ENCODE measurements at regions not wholly inside any gene's neighbourhood (a gene's known extent, or its start where the extent isn't known, plus 50 kb on each side); places are given as distances from the start of the nearest gene placed in this dataset.
"Not testable (repeated sequence)": the region's sequence is repeated elsewhere in the genome, so short reads cannot be mapped to it uniquely, and the experiment has no call there.

DNA sequence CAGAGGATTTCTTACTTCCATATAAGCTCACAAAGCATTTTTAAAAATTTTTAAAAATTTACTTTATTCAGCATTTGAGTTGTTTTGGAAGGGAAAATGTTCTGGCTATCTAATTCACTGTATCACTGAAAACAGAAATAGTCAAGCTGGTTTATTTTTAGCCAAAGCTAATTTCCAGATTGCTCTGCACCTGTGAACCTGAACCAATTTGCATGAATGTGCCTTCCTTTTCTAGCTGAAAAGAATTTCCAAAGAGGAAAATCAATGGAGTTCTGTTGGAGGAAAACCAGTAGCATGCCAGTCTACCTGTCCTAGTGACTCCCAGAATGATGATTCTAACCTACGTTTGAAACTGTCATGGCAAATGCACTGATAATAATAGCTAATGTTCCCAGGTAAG lies 134.2 kb upstream of the LIPC start:
- no peak for DNase-seq (ENCODE audit: low spot score)

DNA sequence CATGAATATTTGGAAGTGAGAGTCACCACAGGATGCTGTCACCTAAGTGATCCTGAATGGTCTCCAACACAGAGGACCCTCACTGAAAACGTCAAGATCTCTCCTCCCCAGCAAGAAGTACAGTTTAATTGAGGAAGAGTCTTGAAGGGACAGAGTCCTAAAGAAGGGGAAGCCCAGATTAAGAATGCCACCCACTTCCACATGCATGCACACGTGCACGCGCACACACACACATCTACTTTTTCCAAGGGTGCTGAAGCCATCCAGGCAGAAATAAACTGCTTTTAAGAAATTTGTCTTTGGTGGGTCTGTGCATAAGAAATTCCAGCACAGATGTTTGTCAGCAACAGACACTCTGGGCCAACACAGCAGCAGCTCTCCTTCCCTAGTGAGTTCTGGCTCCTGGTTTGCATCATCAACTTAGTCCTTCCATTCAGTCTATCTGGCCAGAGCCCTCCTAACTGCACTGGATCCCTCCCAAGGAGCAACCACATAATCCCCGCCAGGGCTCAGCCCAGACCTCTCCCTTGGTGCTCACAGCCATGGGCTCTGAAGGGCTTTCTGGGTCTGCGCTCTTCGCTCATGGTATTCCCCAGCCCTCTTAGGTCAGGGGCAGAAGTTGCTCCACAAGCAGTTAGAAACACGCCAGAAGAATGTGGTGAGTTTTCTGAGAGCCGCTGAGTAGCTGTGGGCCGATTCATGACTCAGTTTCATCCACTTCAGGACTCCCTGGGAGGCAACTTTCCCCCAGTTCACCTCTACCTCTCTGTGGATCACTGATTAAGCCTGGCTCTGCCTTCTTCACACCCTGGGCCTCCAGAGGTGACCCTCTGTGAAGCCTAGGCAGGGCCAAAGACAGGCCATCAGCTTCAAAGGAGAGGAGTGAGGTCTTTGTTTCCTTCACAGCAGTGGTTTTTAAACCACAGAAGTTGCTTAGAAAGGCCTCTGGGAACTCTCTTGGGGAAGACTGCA lies 132.6 kb upstream of the LIPC start:
- peak; percentile 76 for DNase-seq (ENCODE audit: low spot score)

DNA sequence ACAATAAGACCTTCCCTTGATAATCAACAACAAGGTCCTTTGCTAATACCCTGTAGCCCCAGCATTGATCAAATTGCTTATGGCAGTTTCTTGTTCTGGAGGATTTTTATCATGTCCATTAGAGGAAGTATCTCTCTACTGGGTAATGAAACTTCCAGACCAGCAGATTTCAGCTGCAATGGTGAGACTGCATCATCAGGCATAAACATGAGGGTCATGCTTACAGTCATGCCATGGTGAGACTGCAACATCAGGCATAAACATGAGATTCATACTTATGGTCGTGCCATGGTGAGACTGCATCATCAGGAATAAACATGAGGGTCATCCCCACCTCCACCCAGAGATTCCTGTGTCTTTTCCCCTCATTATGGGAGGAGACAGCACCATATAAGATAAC lies 129.0 kb upstream of the LIPC start:
- no peak for DNase-seq (ENCODE audit: low spot score)

DNA sequence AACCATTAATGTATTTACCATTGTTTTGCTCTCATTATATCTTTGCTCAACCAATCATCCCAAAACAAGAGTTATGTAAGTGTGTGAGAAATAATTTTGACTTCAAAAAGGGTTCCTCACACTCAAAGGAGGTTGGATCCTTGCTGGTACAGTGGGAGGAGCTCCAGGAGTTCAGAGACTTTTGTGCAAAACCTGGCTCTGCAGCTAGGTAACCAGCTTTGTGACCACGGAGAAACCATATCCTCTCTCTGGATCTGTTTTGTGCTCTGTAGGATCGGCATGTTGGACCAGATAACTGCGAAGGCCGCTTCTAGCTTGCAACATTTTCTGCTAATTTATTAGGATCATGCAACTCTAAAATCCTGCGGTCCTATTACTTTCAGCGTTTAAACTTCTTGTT lies 128.6 kb upstream of the LIPC start:
- DNase-seq (ENCODE audit: low spot score), result no peak

DNA sequence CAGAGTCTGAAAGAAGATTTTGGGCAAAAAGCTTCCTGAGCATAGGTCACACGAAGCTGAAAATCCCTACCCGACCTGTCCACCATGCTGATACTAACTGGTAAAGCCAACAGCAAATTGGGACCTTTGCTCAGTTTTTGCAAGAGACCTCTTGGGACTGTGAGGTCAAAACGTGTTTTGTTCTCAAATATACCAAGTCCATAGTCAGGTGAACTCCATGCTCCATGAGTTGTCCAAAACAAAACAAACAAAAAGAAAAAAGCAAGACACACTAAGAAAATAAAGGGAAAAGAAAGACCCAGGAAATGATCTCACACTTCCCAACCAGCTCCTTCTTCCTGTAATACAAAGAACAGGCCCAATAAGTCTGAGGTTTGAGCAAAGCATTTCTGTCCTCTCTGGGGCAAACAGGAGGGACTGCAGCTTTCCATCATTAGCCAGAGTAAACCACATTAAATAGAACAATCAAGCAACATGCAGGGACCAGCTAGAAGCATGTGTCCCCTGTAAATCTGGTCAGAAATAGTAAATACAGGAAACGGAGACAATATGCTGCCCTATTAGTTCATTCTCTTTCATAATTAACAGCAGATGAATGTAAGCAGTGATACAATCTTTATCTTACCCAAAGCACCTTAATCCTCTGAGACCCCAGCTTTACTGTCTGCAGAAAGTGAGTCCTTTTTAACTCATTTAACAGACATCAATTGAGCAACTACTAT lies 125.0 kb upstream of the LIPC start:
- no peak for DNase-seq (ENCODE audit: low spot score)

DNA sequence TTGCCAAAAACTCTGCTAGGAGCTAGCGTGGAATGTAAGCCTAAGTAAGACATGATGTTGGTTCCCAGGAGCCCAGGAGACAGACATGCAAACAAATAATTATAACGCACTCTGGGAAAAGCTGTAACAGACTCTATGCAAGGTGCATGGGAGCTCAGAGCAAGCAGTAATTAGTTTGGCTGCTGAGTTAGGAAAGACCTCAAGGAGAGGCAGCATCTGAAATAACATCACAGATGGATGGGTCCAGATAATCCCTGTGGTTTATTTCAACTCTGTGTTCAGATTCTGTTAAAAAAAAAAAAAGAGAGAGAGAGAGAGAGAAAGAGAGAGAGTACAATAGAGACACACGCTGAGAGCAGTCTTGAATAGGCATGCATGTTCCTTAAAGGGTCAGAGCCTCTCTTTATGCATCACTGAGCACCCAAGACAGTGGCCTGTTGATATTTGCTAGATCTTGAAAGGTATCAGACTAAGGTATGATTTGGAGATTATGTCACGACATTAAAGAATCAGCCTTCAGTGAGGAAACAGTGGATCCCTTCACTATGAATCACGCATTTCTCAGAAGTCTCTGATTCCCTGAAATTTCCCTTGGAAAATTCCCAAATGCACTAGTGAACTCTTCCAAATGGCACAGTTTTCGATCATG lies 124.4 kb upstream of the LIPC start:
- peak; percentile 64 for DNase-seq (ENCODE audit: low spot score)

DNA sequence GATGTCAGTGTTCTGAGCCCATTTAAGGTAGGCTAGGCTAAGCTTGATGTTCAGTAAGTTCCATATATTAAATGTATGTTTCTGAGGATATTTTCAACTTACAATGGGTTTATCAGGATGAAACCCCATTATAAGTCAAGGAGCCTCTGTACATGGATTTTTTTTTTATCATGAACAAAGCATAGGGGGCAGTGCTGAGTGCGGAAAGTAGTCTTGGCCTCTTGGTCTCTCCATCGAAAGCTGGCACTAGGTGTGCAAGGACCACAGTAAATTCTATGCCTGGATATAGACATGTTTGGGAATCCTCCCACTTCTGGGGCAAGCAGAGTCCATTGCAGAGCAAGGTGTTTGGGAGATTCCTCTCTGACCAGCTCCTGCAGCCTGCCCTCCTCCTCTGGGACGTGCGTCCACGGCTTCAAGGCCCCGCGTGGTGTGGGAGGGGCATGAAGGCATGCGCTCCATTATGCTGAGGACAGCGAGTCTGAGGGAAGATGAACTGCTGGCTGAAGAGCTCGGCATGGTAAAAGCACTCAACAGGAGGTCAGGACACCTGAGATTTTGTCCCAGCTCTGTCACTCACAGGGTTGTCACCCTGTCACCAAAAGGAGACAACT lies 122.9 kb upstream of the LIPC start:
- no peak for DNase-seq (ENCODE audit: low spot score)

DNA sequence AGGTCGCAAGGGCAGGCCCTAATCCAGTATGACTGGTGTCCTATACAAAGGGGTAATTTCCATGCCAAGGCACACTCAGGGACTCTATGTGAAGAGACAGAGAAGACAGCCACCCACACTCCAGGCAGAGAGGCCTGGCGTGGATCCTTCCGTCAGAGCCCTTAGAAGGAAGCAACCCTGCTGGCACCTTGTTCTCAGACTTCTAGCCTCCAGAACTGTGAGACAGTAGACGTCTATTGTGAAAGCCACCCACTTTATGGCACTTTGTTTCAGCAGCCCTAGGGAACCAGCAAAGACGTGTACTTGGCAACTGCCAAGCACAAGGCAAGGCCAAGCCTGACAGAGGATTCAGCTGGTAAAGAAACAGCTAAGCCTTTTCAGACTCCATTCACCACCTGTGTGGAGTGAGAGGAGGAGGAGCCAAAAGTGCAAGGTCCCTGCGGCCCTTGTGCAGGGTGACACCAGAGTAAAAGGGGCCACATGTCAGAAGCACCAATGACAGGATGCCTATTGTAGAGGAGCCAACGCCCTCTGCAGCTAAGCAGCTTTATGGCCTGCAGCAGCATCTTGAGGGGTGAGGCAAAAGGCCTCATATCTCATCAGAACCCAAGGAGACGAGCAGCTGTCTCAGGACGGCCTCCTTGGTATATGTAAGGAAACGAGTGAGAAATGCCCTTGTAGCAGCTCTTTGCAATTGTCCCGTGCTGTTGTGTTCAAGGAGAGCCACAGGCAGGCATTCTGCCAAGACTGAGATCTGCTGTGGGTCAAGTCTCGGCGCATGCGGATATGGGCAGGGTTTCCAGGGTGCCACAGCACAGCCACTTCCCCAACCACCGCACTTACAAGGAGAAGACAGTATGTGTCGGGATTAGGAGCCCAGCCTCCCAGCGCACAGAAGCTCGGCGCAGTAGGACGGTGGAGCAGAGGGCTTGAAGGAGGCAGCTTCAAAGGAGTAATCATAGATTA lies 121.5 kb upstream of the LIPC start:
- no peak for DNase-seq (ENCODE audit: low spot score)

DNA sequence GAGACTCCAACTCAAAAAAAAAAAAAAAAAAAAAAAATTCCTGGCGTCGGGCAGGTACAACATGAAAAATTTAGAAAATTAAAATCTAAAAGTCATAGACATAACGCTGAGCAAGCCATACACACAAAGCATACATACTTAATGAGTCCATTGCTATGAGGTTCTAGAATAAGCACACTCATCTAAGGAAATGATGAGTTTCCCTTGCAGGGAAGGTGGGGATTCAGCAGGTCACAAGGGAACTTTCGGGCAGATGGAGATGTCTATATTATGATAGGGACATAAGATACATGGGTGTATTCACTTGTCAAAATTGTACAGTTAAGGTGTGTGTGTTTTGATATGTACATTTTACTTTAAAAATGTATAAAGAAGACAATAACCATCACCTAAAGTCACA lies 120.2 kb upstream of the LIPC start:
- no peak for DNase-seq (ENCODE audit: low spot score)

DNA sequence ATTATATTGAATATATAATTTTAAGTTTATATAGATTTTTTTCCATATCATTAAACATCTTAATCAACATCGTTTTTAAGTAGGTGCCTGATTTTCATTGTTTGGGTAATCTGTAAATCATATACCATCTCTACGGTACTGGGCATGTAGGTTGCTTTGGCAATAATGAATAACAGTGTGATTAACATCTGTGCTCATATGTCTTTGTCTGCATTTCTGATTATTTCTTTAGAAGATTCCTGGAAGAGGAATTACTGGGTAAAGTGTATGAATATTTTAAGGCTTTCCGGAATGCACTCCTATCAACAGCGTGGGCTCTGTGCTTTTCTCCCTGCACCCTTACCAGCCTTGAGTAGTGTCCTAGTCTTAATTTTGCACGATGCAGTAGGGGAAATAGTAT lies 119.8 kb upstream of the LIPC start:
- no peak for DNase-seq (ENCODE audit: low spot score)

DNA sequence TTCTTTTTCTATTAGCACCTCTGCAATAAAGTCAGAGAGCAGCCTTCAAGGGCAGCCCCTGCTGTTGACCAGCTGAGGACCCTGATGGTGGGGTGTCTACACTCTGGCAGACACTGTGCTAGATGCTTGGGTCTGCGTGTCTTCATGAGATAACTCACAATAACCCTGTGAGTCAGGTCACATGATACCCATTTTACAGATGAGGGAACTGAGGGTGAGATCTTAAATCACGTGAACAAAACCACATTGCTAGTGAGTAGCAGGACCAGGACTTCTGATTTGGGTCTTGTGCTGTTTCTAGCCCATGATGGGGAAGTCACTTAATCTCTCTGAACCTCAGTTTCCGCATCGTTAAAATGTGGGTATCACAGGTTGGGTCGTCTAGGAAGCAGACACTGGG lies 118.5 kb upstream of the LIPC start:
- DNase-seq (ENCODE audit: low spot score), result no peak

DNA sequence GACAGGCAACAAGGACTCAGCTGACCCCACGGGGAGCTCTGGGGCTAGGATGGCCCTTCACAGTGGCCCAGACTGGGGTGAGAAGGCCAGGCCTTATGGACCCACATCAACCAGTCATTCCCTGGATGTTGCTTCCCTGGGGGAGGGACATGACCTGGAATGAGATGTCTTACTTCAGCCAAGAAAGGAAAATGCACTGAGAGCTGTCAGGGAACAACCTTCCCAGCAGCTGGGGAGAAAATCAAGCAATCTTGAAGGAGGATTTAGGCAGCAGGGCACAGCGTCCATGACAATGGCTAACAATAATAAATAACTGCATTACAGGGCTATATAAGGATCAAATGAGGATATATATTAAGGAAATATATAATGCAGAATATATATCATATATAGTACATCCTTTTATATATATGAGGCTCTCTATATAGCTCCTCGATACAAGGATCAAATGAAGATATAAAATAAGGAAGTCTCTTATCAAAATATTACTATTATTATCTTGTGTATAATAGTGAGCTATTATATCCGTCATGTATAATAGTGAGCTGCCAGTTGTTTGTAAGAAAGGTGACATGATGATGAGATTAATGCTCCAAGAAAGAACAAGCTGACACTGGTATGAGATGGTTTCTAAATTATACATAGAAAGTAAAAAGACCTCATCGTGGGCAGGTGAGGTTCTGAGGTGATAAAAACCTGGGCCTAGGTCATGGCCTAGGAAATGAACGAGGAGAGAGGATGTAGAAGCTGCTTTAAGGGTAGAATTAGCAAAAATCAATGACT lies 117.8 kb upstream of the LIPC start:
- no peak for DNase-seq (ENCODE audit: low spot score)

DNA sequence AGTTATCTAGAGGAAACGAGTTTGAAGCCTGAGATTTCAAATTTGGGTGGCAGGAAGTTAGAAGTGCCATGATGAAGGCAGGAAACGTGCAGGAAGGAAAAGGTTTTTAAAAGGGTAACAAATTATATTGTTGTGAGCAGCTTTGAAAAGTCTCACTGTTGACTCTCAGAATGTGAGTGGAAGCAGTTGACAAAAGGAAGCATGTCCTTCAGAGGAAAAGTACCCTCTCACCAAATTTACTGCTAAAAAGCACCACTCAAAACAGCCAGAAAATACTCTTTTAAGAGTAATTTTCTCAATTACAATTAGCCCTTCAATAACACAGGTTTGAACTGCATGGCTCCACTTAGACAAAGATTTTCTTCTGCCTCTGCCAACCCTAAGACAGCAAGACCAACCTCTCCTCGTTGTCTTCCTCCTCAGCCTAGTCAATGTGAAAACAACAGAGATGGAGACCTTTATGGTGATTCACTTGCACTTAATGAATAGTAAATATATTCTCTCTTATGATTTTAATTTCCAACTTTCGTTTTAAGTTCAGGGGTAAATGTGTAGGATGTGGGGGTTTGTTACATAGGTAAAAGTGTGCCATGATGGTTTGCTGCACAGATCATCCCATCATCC lies 117.1 kb upstream of the LIPC start:
- DNase-seq (ENCODE audit: low spot score), result no peak

DNA sequence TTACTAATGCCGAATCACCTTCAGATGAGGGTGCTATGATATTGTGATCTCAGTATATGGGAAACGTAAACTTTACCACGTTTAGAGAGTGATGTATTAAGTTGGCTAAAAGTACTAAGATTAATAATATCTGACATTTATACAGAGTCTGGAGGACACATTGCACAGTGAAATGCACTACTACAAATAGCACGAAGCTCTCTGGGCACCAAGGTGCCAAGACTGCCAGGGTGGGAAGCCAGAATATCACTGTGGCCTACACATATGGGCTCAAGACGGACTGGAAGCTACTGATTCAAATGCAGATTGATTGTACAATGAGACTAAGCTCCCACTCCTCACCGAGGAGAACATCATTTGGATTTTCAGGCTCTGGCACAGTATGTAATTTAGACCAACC lies 113.3 kb upstream of the LIPC start:
- no peak for DNase-seq (ENCODE audit: low spot score)

DNA sequence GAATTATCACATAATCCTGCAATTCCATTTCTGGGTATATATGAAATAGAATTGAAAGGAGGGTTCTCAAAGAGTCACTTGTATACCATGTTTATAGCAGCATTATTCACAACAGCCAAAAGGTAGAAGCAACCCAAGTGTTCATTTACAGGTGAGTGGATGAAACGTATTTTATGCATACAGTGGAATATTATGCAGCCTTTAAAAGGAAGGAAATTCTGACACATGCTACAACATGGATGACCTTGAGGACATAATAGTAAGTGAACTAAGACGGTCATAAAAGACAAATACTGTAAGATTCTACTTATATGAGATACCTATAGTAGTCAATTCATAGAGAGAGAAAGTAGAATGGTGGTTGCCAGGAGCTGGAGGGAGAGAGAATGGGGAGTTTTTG lies 110.8 kb upstream of the LIPC start:
- no peak for DNase-seq (ENCODE audit: low spot score)

DNA sequence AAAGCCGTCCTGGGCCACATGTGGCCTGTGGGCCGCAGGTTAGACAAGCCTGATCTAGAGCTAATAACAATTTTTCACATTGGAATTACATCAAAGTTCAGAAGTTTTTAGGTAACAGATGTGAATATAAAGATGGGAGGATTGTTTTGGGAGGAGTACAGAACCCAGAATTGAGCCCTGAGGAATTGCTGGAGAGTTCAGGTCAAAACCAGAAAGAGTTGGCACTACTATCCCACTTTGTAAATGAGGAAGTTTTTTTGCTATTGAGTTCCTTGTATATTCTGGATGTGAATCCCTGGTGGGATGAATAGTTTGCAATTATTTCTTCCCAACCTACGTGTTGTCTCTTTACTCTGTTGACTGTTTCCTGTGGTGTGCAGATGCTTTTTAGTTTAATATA lies 109.5 kb upstream of the LIPC start:
- no peak for DNase-seq (ENCODE audit: low spot score)

DNA sequence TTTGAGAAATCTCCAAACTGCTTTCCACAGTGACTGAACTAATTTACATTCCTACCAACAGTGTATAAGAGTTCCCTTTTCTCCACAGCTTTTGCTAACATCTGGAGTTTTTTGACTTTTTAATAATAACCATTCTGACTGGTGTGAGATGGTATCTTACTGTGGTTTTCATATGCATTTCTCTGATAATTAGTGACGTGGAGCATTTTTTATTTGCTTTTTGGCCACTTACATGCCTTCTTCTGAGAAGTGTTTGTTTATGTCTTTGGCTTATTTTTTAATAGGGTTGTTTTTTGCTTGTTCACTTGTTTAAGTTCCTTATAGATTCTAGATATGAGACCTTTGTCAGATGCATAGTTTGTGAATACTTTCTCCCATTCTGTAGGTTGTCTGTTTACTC lies 108.5 kb upstream of the LIPC start:
- DNase-seq (ENCODE audit: low spot score), result not testable (repeated sequence)

DNA sequence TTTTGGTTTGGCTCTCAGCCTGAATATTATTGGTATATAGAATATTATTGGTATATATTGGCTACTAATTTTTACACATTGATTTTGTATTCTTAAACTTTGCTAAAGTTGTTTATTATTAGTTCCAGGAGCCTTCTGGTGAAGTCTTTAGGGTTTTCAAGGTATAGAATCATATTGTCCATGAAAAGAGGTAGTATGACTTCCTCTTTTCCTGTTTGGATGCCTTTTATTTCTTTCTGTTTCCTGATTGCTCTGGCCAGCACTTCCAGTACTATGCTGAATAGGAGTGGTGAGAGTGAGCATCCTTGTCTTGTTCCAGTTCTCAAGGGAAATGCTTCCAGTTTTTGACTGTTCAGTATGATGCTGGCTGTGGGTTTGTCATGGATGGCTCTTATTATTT lies 107.3 kb upstream of the LIPC start:
- DNase-seq (ENCODE audit: low spot score), result no peak

DNA sequence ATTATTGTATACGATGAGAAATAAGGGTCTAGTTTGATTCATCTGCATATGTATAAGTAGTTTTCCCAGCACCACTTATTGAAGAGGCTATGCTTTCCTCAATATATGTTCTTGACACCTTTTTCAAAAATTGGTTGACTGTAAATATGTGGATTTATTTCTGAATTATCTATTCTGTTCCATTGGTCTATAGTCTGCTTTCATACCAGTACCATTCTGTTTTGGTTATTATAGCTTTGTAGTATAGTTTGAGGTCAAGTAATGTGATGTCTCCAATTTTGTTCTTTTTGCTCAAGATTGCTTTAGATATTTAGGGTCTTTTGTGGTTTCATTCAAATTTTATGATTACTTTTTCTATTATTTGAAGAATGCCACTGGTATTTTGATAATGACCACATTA lies 103.8 kb upstream of the LIPC start:
- DNase-seq (ENCODE audit: low spot score), result no peak

DNA sequence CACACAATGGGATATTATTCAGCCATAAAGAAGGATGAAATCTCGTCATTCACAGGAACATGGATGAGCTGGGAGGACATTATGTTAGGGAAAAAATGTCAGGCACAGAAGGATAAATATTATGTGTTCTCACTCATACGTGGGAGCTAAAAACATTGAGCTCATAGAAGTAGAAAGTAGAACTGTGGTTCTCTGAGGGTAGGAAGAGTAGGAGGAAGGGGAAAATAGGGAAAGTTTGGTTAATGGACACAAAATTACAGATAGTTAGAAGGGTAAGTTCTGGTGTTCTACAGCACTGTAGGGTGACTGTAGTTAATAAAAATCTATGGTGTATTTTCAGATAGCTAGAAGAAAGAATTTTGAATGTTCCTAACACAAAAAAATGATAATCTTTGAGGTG lies 102.6 kb upstream of the LIPC start:
- DNase-seq (ENCODE audit: low spot score), result no peak

Data from AG20443 (cell line).